Muscle layer of colon (tissue), 2 donors: ENCODE measurements at regions not wholly inside any gene's neighbourhood (a gene's known extent, or its start where the extent isn't known, plus 50 kb on each side); places are given as distances from the start of the nearest gene placed in this dataset.
"Not testable (repeated sequence)": the region's sequence is repeated elsewhere in the genome, so short reads cannot be mapped to it uniquely, and the experiment has no call there.

Experiments
- H3K27ac ChIP-seq: one replicate; pipeline ENCODE4 v1.7.0; 2013; ENCODE audit warnings: low read depth, mild to moderate bottlenecking, low read length, moderate library complexity
- H3K27me3 ChIP-seq, 2 donors: one replicate each; pipeline ENCODE4 v1.7.0; 2013; ENCODE audit warnings: low read length in 2 of 2, mild to moderate bottlenecking in 2 of 2; ENCODE audit not compliant: insufficient read depth in 2 of 2, control insufficient read depth in 1 of 2
- H3K36me3 ChIP-seq: one replicate; pipeline ENCODE4 v1.7.0; 2013; ENCODE audit warnings: mild to moderate bottlenecking, low read length; ENCODE audit not compliant: insufficient read depth
- H3K4me1 ChIP-seq: one replicate; pipeline ENCODE4 v1.7.0; 2013; ENCODE audit warnings: mild to moderate bottlenecking, low read length; ENCODE audit not compliant: insufficient read depth
- H3K4me3 ChIP-seq, 2 donors: one replicate each; pipeline ENCODE4 v1.7.0; 2013; ENCODE audit warnings: low read length in 2 of 2, low read depth in 1 of 2, mild to moderate bottlenecking in 1 of 2, moderate library complexity in 1 of 2
- H3K9ac ChIP-seq: one replicate; pipeline ENCODE4 v1.7.0; 2013; ENCODE audit warnings: low read length
- H3K9me3 ChIP-seq: one replicate; pipeline ENCODE4 v1.7.0; 2013; ENCODE audit warnings: mild to moderate bottlenecking, low read length
- donor health status: abdominal sarcoma.
- donor health status: Adenocarcinoma of cecum.

DNA sequence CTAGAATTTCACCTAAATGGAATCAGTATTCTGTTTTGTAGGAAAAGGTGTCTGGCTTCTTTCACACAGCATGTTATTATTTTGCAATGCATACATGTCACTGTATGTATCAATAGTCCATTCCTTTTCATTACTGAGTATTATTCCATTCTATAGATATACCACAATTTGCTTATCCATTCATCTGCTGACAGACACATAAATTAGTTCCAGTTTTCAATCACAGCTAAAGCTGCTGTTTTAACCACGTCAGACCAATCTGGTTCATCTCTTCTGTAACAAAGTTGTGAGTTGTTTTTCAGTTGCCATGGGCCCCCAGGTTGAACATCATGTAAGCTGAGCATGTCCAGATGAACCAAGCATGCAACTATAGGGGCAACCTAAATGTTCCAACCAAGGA is 282.1 kb upstream of the MKLN1 start:
- Histone ChIP-seq H3K36me3 (peaks cover 9% of the 10 kb centered on the region), H3K4me1 (peaks cover 32% of the 10 kb centered on the region), H3K4me3 (no peak overlapping the region), H3K27me3 (no peaks in the 10 kb centered on the region), H3K9me3 (no peaks in the 10 kb centered on the region), H3K27ac (no peak overlapping the region), H3K9ac (no peak overlapping the region)

DNA sequence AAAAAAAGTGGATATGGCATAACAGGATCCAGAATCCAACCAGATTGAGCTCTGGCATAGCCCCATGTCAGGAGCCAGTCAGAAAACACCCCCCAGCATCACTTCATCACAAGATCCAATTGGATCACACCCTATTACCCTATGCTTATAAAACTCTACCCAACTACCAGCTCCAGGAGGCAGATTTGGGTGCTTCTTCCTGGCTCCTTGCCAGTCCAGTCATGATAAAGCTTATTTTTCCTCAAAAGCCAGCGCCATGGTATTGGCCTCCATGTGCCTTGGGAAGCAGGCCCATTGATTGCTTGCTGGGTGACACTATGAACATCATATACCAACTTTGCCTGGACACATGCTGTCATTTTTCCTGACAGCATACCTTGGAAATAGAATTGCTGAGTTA is 281.4 kb upstream of the MKLN1 start:
- Histone ChIP-seq H3K27ac (no peak overlapping the region), H3K4me3 (no peak overlapping the region), H3K27me3 (no peaks in the 10 kb centered on the region), H3K9me3 (no peaks in the 10 kb centered on the region), H3K9ac (no peak overlapping the region), H3K36me3 (peaks cover 9% of the 10 kb centered on the region), H3K4me1 (peaks cover 31% of the 10 kb centered on the region)

- Histone ChIP-seq H3K4me3 (no peak overlapping the region), H3K9me3 (no peaks in the 10 kb centered on the region), H3K27me3 (no peaks in the 10 kb centered on the region), H3K27ac (no peak overlapping the region), H3K9ac (no peak overlapping the region), H3K36me3 (peaks cover 9% of the 10 kb centered on the region), H3K4me1 (peaks cover 40% of the 10 kb centered on the region)
These were observed 279.9 kb upstream of the MKLN1 start for GRCh38 chr7:131047651-131048304.

- Histone ChIP-seq H3K4me1 (peaks cover 59% of the 10 kb centered on the region), H3K36me3 (peaks cover 9% of the 10 kb centered on the region), H3K27ac (no peak overlapping the region), H3K9me3 (no peaks in the 10 kb centered on the region), H3K9ac (no peak overlapping the region), H3K27me3 (no peaks in the 10 kb centered on the region), H3K4me3 (no peak overlapping the region)
These were observed 276.4 kb upstream of the MKLN1 start for GRCh38 chr7:131051304-131051703.

GRCh38 chr7:131052285-131052904 is 275.3 kb upstream of the MKLN1 start:
- no peaks in the 10 kb centered on the region for H3K9me3 ChIP-seq
- H3K4me3 ChIP-seq = no peak overlapping the region
- H3K27ac ChIP-seq = no peak overlapping the region
- H3K4me1 ChIP-seq = peaks cover 69% of the 10 kb centered on the region
- peaks cover 9% of the 10 kb centered on the region for H3K36me3 ChIP-seq
- no peaks in the 10 kb centered on the region for H3K27me3 ChIP-seq
- no peak overlapping the region for H3K9ac ChIP-seq

DNA sequence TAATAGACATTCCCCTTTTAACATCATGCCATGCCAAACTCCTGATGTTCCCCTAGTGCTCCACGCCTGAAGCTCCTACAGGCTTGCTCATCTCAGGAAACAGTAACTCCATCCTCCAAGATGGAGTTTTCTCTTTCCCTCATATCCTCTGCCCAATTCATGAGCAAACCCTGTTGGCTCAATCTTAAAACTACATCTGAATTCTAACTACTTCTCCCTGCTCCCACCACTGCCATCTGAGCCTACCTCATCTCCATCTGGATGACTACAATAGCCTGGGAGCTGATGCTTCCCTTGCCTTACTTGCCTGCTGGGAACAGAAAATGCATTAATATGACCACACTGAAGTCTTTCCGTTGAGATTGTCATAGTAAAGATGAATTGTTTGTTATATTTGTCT is 271.7 kb upstream of the MKLN1 start:
- Histone ChIP-seq H3K9ac (no peak overlapping the region), H3K36me3 (no peaks in the 10 kb centered on the region), H3K9me3 (no peaks in the 10 kb centered on the region), H3K27ac (peak overlapping the region; percentile 55), H3K4me3 (no peak overlapping the region), H3K4me1 (peaks cover 55% of the 10 kb centered on the region), H3K27me3 (no peaks in the 10 kb centered on the region)

- peak overlapping the region in 1 of 2 donors; percentile 16 for H3K4me3 ChIP-seq
- H3K36me3 ChIP-seq = no peaks in the 10 kb centered on the region
- no peak overlapping the region for H3K9ac ChIP-seq
- H3K4me1 ChIP-seq = peaks cover 56% of the 10 kb centered on the region
- peak overlapping the region; percentile 60 for H3K27ac ChIP-seq
- H3K27me3 ChIP-seq = no peaks in the 10 kb centered on the region
- no peaks in the 10 kb centered on the region for H3K9me3 ChIP-seq
These were observed 270.5 kb upstream of the MKLN1 start for GRCh38 chr7:131057015-131057793.

DNA sequence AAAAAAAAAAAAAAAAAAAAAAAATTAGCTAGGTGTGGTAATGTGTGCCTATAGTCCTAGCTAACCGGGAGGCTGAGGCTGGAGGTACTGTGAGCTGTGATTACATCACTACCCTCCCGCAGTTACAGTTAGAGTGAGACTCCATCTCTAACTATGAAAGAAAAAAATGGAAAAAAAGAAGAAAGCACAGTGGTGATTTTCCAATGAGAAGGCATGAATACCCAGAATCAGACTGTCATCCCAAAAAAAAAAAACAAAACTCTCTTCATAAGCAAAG is 269.9 kb upstream of the MKLN1 start:
- H3K4me3 ChIP-seq = no peak overlapping the region
- peaks cover 50% of the 10 kb centered on the region for H3K4me1 ChIP-seq
- peak overlapping the region; percentile 1 for H3K27ac ChIP-seq
- H3K9ac ChIP-seq = no peak overlapping the region
- no peaks in the 10 kb centered on the region for H3K9me3 ChIP-seq
- no peaks in the 10 kb centered on the region for H3K27me3 ChIP-seq
- no peaks in the 10 kb centered on the region for H3K36me3 ChIP-seq

- H3K27ac ChIP-seq = not testable (repeated sequence)
- H3K4me1 ChIP-seq = peaks cover 46% of the 10 kb centered on the region
These were observed 269.0 kb upstream of the MKLN1 start for GRCh38 chr7:131058561-131059288.

DNA sequence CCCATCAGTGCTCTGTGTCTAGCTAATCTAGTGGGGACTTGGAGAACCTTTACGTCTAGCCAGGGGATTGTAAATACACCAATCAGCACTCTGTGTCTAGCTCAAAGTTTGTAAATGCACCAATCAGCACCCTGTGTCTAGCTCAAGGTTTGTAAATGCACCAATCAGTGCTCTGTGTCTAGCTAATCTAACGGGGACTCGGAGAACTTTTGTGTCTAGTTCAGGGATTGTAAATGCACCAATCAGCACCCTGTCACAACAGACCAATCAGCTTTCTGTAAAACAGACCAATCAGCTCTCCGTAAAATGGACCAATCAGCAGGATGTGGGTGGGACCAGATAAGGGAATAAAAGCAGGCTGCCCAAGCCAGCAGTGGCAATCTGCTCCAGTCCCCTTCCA is 268.3 kb upstream of the MKLN1 start:
- not testable (repeated sequence) for H3K36me3 ChIP-seq, H3K27ac ChIP-seq
- peaks cover 41% of the 10 kb centered on the region for H3K4me1 ChIP-seq

More at GRCh38 chr7:131058561-131059288, 269.0 kb upstream of the MKLN1 start:
- not testable (repeated sequence) for H3K36me3 ChIP-seq, H3K27me3 ChIP-seq, H3K9ac ChIP-seq, H3K9me3 ChIP-seq, H3K4me3 ChIP-seq

GRCh38 chr7:131061158-131061557 is 266.5 kb upstream of the MKLN1 start:
- no peak overlapping the region for H3K9ac ChIP-seq
- no peaks in the 10 kb centered on the region for H3K27me3 ChIP-seq
- H3K4me3 ChIP-seq = no peak overlapping the region
- no peak overlapping the region for H3K27ac ChIP-seq
- no peaks in the 10 kb centered on the region for H3K36me3 ChIP-seq
- H3K4me1 ChIP-seq = peaks cover 29% of the 10 kb centered on the region
- no peaks in the 10 kb centered on the region for H3K9me3 ChIP-seq

More for the DNA sequence above, 268.3 kb upstream of the MKLN1 start:
- not testable (repeated sequence) for H3K9ac ChIP-seq, H3K27me3 ChIP-seq, H3K9me3 ChIP-seq, H3K4me3 ChIP-seq
